GM12878 (cell line): ENCODE measurements at regions not wholly inside any gene's neighbourhood (a gene's known extent, or its start where the extent isn't known, plus 50 kb on each side); places are given as distances from the start of the nearest gene placed in this dataset.

ENCODE experiments used
- ATAC-seq: fragments of 200-7000 bp; cut with Tn5 transposase; 3 replicates; pipeline ENCODE4 v1.9.1; 2020; ENCODE audit warnings: mild to moderate bottlenecking, moderate library complexity
- BruUV-seq: library from RNA; stranded (reverse); fragments of 400-500 nt; replicated peaks from 2 replicates; lab custom pipeline; 2021; lab: Mats Ljungman, UMichigan
- CTCF ChIA-PET: fragments of 300-600 bp; sonication (Branson Sonifier 250); formaldehyde crosslinking; extraction: SDS; loops from one replicate; lab custom pipeline; 2021; ENCODE audit warnings: inconsistent platforms; lab: Yijun Ruan, JAX
- POLR2A ChIA-PET: fragments of 350-600 bp; formaldehyde crosslinking; extraction: SDS; loops from one replicate; lab custom pipeline; 2021; ENCODE audit warnings: inconsistent platforms; lab: Charles Lee
- RAD21 ChIA-PET: fragments of 300-600 bp; sonication (Branson Sonifier 250); formaldehyde crosslinking; loops from one replicate; lab custom pipeline; 2023; ENCODE audit warnings: antibody characterized with exemption; ENCODE audit not compliant: unreplicated experiment; lab: Charles Lee
- SMC1A ChIA-PET: fragments of 300-600 bp; sonication (Branson Sonifier 250); formaldehyde crosslinking; loops from one replicate; lab custom pipeline; 2023; ENCODE audit not compliant: unreplicated experiment, uncharacterized antibody; lab: Charles Lee
- DNase-seq: peaks from one replicate; pipeline ENCODE4 v3.0.0-alpha.2; 2011; ENCODE audit warnings: low read depth, low spot score
- FAIRE-seq: peaks from 3 replicates; lab custom pipeline; 2011; peaks lifted over from hg19 to GRCh38; lab: Jason Lieb, UNC
- H2AFZ ChIP-seq: 2 replicates; pipeline ENCODE4 v1.6.0; 2011; ENCODE audit warnings: low read depth, low read length, control low read depth; ENCODE audit not compliant: control insufficient read depth
- H3K27ac ChIP-seq: 2 replicates; pipeline ENCODE4 v1.5.1; 2011; ENCODE audit warnings: control low read depth; ENCODE audit not compliant: control insufficient read depth, insufficient read depth
- H3K27me3 ChIP-seq, 2 experiments: replicated peaks in 1 of 2; 2 replicates each; pipeline versions ENCODE4 v1.6.0 to v1.6.1; 2011; ENCODE audit warnings: low read length in 1 of 2; ENCODE audit not compliant: control insufficient read depth in 2 of 2, insufficient read depth in 2 of 2
- H3K36me3 ChIP-seq, 2 experiments: 2 replicates each; pipeline ENCODE4 v1.5.1; 2011; ENCODE audit warnings: low read length in 1 of 2; ENCODE audit not compliant: control insufficient read depth in 2 of 2, insufficient read depth in 2 of 2
- H3K4me1 ChIP-seq: 2 replicates; pipeline ENCODE4 v1.6.1; 2011; ENCODE audit warnings: mild to moderate bottlenecking, low read length, moderate library complexity, mixed read lengths; ENCODE audit not compliant: control insufficient read depth, insufficient read depth
- H3K4me2 ChIP-seq: 2 replicates; pipeline ENCODE4 v1.6.0; 2011; ENCODE audit warnings: control low read depth; ENCODE audit not compliant: control insufficient read depth, insufficient read depth
- H3K4me3 ChIP-seq: fragments of 200-600 bp; sonication (generic); 2 replicates; pipeline ENCODE4 v1.5.1; 2016
- H3K79me2 ChIP-seq: 2 replicates; pipeline ENCODE4 v1.6.0; 2011; ENCODE audit warnings: low read length; ENCODE audit not compliant: control insufficient read depth, insufficient read depth
- H3K9ac ChIP-seq: 2 replicates; pipeline ENCODE4 v1.8.0; 2011; ENCODE audit warnings: low read length, control low read depth, mixed read lengths; ENCODE audit not compliant: control insufficient read depth, insufficient read depth
- H3K9me3 ChIP-seq: replicated peaks from 3 replicates; pipeline ENCODE4 v1.5.1; 2011; ENCODE audit warnings: mild to moderate bottlenecking, low read length; ENCODE audit not compliant: control insufficient read depth, insufficient read depth
- H4K20me1 ChIP-seq: 2 replicates; pipeline ENCODE4 v1.6.0; 2011; ENCODE audit not compliant: control insufficient read depth, insufficient read depth
- ASH2L ChIP-seq: fragments of 300-600, 200-600 bp; sonication (generic); IDR thresholded peaks from 2 replicates; pipeline ENCODE4 v1.6.1; 2017; ENCODE audit warnings: low read depth, mild to moderate bottlenecking, borderline replicate concordance
- CHD1 ChIP-seq: IDR thresholded peaks from 2 replicates; pipeline ENCODE4 v1.6.1; 2012; ENCODE audit warnings: low read depth, low read length, improper control_type of control experiment
- CHD2 ChIP-seq: IDR thresholded peaks from 2 replicates; pipeline ENCODE4 v1.6.1; 2011; ENCODE audit warnings: low read depth, low read length, improper control_type of control experiment, borderline replicate concordance
- CHD4 ChIP-seq: fragments of 200-600 bp; sonication (generic); IDR thresholded peaks from 2 replicates; pipeline ENCODE4 v1.6.1; 2016; ENCODE audit warnings: mild to moderate bottlenecking
- DPF2 ChIP-seq: fragments of 450-650 bp; IDR thresholded peaks from 2 replicates; pipeline ENCODE4 v1.6.1; 2017; ENCODE audit warnings: mild to moderate bottlenecking
- JUND ChIP-seq: IDR thresholded peaks from 2 replicates; pipeline ENCODE4 v1.6.1; 2012; ENCODE audit warnings: low read depth, mild to moderate bottlenecking, low read length, improper control_type of control experiment, moderate library complexity
- MYB ChIP-seq: fragments of 150-350 bp; IDR thresholded peaks from 2 replicates; pipeline ENCODE4 v1.6.1; 2014; ENCODE audit warnings: mild to moderate bottlenecking, low read depth, low read length, borderline replicate concordance
- NFYB ChIP-seq: IDR thresholded peaks from 2 replicates; pipeline ENCODE4 v1.6.1; 2011; ENCODE audit warnings: low read depth, mild to moderate bottlenecking, low read length, improper control_type of control experiment, moderate library complexity; ENCODE audit not compliant: insufficient read depth
- POLR2AphosphoS5 ChIP-seq: IDR thresholded peaks from 2 replicates; pipeline ENCODE4 v1.6.1; 2011; ENCODE audit warnings: mild to moderate bottlenecking, low read length, inconsistent platforms
- SP1 ChIP-seq: IDR thresholded peaks from one replicate; pipeline ENCODE4 v1.6.1; 2011; ENCODE audit warnings: low read depth, low read length
- WGBS: methylation state at CpG from one replicate; pipeline ENCODE4 v1.1.6; 2016; ENCODE audit warnings: low lambda C conversion rate; ENCODE audit not compliant: insufficient replicate concordance, insufficient coverage; ENCODE audit errors: missing lambda C conversion rate; 5-methylcytosine and 5-hydroxymethylcytosine counted together
- in situ Hi-C: fragments of 300-500 bp; cut with MboI; formaldehyde crosslinking; loops from 9 replicates; pipeline ENCODE4 v1.14.3; 2018; ENCODE audit warnings: mixed read lengths
- intact Hi-C: fragments of 100-400 bp; cut with micrococcal nuclease; formaldehyde crosslinking; loops from one replicate; pipeline ENCODE4 v1.14.2; 2022; ENCODE audit not compliant: unreplicated experiment
- TF ChIP-seq, protein P1 (sequence below): IDR thresholded peaks from 2 replicates; pipeline ENCODE4 v1.6.1; 2012; ENCODE audit warnings: low read depth, low read length, improper control_type of control experiment

DNA sequence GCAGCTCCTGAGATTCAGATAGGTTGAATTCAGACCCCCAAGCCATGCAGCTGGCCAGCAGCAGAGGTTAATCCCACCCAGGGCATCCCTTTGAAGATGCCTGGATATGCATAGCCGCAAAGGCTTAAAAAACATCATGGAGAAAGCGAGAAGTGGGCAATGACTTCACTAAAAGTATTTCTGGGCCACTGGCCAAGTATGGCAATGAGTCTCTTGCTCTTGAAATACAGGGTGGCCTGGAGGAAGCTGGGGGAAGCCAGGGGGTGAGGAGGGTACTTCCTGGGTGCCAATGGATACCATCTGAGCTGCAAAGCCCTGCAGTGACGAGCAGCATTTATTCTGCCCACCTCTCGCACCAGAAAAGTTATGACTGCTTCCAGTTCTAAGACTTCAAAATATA is 539.3 kb upstream of the TBX3 start:
- H3K4me3 ChIP-seq, result no peak overlapping the region
- ChIA-PET CTCF (no interaction called here), SMC1A (no interaction called here)
- no peaks in the 10 kb centered on the region for H3K4me1 ChIP-seq
- BruUV-seq, result no TSS peak
- H2AFZ ChIP-seq, result no peak overlapping the region
- no peaks in the 10 kb centered on the region for H4K20me1 ChIP-seq
- 24% methylated on average over 4 of the region's 4 CpGs for WGBS
- in situ Hi-C loops, result no loop called here
- no peaks in the 10 kb centered on the region for H3K79me2 ChIP-seq
- TF ChIP-seq DPF2 (no peak), CHD1 (no peak), CHD4 (no peak), POLR2AphosphoS5 (no peak), SP1 (no peak), JUND (no peak), MYB (no peak), ASH2L (no peak), CHD2 (no peak), NFYB (no peak)
- TF ChIP-seq, protein P1, sequence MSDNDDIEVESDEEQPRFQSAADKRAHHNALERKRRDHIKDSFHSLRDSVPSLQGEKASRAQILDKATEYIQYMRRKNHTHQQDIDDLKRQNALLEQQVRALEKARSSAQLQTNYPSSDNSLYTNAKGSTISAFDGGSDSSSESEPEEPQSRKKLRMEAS, result no peak
- TF ChIP-seq, all 136 proteins: peak for 0
- no peak for FAIRE-seq
- no peak overlapping the region for H3K27ac ChIP-seq
- no peak overlapping the region for H3K4me2 ChIP-seq
- H3K27me3 ChIP-seq, result no peaks in the 10 kb centered on the region
- no peak for ATAC-seq
- no peaks in the 10 kb centered on the region for H3K9me3 ChIP-seq
- no peaks in the 10 kb centered on the region for H3K36me3 ChIP-seq
- RAD21 ChIA-PET, result no interaction called here
- H3K9ac ChIP-seq, result no peak overlapping the region
- POLR2A ChIA-PET, result no interaction called here
- intact Hi-C loops, result no loop called here
- no peak for DNase-seq
